ENCODE measurements at regions not wholly inside any gene's neighbourhood (a gene's known extent, or its start where the extent isn't known, plus 50 kb on each side); places are given as distances from the start of the nearest gene placed in this dataset.

GRCh38 chr2:180376066-180376465 lies 369.0 kb upstream of the CWC22 start:
- Histone ChIP-seq H3K4me3 (ENCODE audit: low read length) (no peak overlapping the region), H3K4me2 (ENCODE audit: low read depth, low read length) (no peak overlapping the region), H3K4me1 (ENCODE audit: low read length) (no peaks in the 10 kb centered on the region), H2AFZ (ENCODE audit: low read length) (no peak overlapping the region), H3K9me3 (replicated peaks; ENCODE audit: insufficient read depth, low read length) (no peaks in the 10 kb centered on the region), H3K79me2 (ENCODE audit: low read length) (no peaks in the 10 kb centered on the region), H3K9ac (ENCODE audit: low read length) (no peak overlapping the region), H3F3A (ENCODE audit: insufficient read depth, low read length) (no peaks in the 10 kb centered on the region), H3K36me3 (replicated peaks; ENCODE audit: insufficient read depth, low read length) (no peaks in the 10 kb centered on the region), H3K27me3 (replicated peaks; ENCODE audit: insufficient read depth, low read length) (no peaks in the 10 kb centered on the region), H4K20me1 (ENCODE audit: insufficient read depth, low read length) (no peaks in the 10 kb centered on the region), H3K27ac (ENCODE audit: low read length) (no peak overlapping the region), H3K9me2 (replicated peaks; ENCODE audit: insufficient read depth, low read length) (no peaks in the 10 kb centered on the region)
- TF ChIP-seq EZH2phosphoT487 (IDR thresholded peaks at IDR 0.05; ENCODE audit: low read length): no peak
- TF ChIP-seq, protein P1, sequence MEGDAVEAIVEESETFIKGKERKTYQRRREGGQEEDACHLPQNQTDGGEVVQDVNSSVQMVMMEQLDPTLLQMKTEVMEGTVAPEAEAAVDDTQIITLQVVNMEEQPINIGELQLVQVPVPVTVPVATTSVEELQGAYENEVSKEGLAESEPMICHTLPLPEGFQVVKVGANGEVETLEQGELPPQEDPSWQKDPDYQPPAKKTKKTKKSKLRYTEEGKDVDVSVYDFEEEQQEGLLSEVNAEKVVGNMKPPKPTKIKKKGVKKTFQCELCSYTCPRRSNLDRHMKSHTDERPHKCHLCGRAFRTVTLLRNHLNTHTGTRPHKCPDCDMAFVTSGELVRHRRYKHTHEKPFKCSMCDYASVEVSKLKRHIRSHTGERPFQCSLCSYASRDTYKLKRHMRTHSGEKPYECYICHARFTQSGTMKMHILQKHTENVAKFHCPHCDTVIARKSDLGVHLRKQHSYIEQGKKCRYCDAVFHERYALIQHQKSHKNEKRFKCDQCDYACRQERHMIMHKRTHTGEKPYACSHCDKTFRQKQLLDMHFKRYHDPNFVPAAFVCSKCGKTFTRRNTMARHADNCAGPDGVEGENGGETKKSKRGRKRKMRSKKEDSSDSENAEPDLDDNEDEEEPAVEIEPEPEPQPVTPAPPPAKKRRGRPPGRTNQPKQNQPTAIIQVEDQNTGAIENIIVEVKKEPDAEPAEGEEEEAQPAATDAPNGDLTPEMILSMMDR (IDR thresholded peaks at IDR 0.05; ENCODE audit: low read length): no peak
- no peak for TF ChIP-seq EZH2 (optimal IDR thresholded peaks at IDR 0.05; ENCODE audit: low read depth, low read length)
- no peak for DNase-seq

DNA sequence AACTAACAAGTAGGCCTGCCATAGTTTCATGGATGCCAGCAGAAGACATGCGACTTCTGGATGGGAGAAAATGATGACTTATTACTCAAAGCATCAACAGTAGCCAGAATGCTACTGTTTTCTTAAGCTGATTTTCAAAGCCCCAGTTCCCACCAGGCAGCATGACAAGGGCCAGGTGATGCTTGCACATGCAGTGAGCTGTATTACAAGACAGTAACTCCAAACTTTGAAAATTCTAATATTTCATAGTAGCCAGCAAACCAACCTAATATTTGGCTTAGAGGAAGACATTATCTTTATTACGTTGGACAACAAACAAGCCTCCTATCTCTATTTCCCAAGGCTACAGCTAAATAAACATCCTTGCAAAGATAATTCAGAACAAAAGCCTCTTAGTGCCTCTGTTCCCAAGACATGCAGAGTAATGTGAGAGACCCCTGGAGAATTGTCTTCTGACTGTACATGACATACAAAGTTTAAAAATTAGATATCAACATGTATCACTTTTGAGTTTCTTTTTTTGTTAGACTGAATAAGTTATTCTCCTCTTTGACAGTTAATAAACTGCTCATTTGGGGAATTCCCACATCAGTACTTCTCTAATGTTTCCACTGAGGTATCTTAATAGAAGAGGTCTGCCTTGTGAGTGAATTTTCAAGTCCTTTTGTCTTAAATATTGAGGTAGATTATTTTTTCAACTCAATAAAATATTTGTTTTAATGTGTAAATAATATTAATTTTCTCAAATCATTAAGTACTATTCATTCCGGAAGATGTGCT lies 367.6 kb upstream of the CWC22 start:
- H3K9ac ChIP-seq (ENCODE audit: low read length): no peak overlapping the region
- no peaks in the 10 kb centered on the region for H3K27me3 ChIP-seq (replicated peaks; ENCODE audit: insufficient read depth, low read length)
- H3K9me3 ChIP-seq (replicated peaks; ENCODE audit: insufficient read depth, low read length): no peaks in the 10 kb centered on the region
- no peaks in the 10 kb centered on the region for H3K79me2 ChIP-seq (ENCODE audit: low read length)
- H3K4me2 ChIP-seq (ENCODE audit: low read depth, low read length): no peak overlapping the region
- no peaks in the 10 kb centered on the region for H3F3A ChIP-seq (ENCODE audit: insufficient read depth, low read length)
- no peaks in the 10 kb centered on the region for H3K9me2 ChIP-seq (replicated peaks; ENCODE audit: insufficient read depth, low read length)
- H4K20me1 ChIP-seq (ENCODE audit: insufficient read depth, low read length): no peaks in the 10 kb centered on the region
- DNase-seq: no peak
- no peaks in the 10 kb centered on the region for H3K36me3 ChIP-seq (replicated peaks; ENCODE audit: insufficient read depth, low read length)
- TF ChIP-seq EZH2 (optimal IDR thresholded peaks at IDR 0.05; ENCODE audit: low read depth, low read length) (no peak), EZH2phosphoT487 (IDR thresholded peaks at IDR 0.05; ENCODE audit: low read length) (no peak)
- TF ChIP-seq, protein P1 (IDR thresholded peaks at IDR 0.05; ENCODE audit: low read length): no peak
- peaks cover 4% of the 10 kb centered on the region for H3K4me1 ChIP-seq (ENCODE audit: low read length)
- H3K4me3 ChIP-seq (ENCODE audit: low read length): no peak overlapping the region
- no peak overlapping the region for H3K27ac ChIP-seq (ENCODE audit: low read length)
- H2AFZ ChIP-seq (ENCODE audit: low read length): no peak overlapping the region

DNA sequence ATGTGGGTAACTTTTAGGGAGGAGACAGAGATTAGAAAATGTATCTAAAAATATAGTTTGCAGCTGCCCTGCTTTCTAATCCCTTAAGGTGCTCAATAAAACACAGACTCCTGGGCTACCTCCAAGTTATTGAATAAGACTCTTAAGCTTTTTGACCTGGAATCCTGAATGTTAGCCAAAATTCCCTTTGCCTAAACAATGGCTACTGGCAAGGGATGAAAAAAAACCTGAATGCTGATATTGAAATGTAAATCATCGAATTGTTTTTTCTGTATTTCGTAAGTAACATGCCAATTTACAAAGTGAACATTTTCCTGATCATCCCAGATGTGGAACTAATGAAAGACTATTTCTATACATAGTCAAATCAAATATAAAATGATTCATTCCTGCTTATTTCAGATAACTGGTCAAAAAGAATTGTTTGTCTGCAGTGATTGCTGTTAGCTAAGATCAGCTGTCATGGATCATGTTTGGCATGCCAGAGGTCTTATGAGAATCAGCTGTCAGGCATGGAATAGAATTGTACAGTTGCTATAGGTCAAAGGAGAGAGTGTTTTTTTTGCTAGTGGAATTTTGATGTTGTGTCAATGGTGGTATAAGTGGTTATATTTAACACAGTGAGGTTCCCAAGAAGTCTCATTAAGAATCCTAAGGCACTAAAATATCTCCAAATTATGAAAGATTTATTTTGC lies 363.6 kb upstream of the CWC22 start:
- Histone ChIP-seq H3F3A (ENCODE audit: insufficient read depth, low read length) (no peaks in the 10 kb centered on the region), H3K9me3 (replicated peaks; ENCODE audit: insufficient read depth, low read length) (no peaks in the 10 kb centered on the region), H3K4me1 (ENCODE audit: low read length) (peaks cover 11% of the 10 kb centered on the region), H3K9me2 (replicated peaks; ENCODE audit: insufficient read depth, low read length) (no peaks in the 10 kb centered on the region), H3K4me2 (ENCODE audit: low read depth, low read length) (no peak overlapping the region), H3K79me2 (ENCODE audit: low read length) (no peaks in the 10 kb centered on the region), H3K36me3 (replicated peaks; ENCODE audit: insufficient read depth, low read length) (no peaks in the 10 kb centered on the region), H4K20me1 (ENCODE audit: insufficient read depth, low read length) (no peaks in the 10 kb centered on the region), H3K27me3 (replicated peaks; ENCODE audit: insufficient read depth, low read length) (no peaks in the 10 kb centered on the region), H3K27ac (ENCODE audit: low read length) (no peak overlapping the region), H3K4me3 (ENCODE audit: low read length) (no peak overlapping the region), H2AFZ (ENCODE audit: low read length) (no peak overlapping the region), H3K9ac (ENCODE audit: low read length) (no peak overlapping the region)
- no peak for TF ChIP-seq EZH2 (optimal IDR thresholded peaks at IDR 0.05; ENCODE audit: low read depth, low read length)
- TF ChIP-seq EZH2phosphoT487 (IDR thresholded peaks at IDR 0.05; ENCODE audit: low read length): no peak
- TF ChIP-seq, protein P1 (IDR thresholded peaks at IDR 0.05; ENCODE audit: low read length): no peak
- DNase-seq: no peak
